ENCODE measurements at regions not wholly inside any gene's neighbourhood (a gene's known extent, or its start where the extent isn't known, plus 50 kb on each side); places are given as distances from the start of the nearest gene placed in this dataset.
"Not testable (repeated sequence)": the region's sequence is repeated elsewhere in the genome, so short reads cannot be mapped to it uniquely, and the experiment has no call there.

DNA sequence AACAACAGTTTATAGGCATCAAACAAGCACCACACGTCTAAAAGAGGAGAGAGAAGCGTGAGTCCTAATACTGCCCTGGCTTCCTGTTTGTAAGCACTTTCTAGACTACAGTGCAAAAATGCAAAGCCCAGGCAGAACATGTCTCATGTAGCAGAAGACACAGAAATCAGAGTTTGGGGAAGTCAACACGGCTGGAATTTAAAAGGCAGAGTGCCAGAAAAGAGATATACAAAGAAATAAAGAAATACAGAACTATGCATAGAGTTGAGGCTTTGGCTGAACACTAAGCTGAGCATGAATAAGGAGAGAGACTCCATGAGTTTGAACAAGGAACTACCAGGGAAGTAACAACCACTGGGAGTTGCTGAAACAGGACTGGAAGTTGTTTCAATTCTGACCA lies 566.6 kb upstream of the NR5A2 start:
- Mint-ChIP-seq H3K9me3 (ENCODE audit: low read depth) (peaks cover 4% of the 10 kb centered on the region), H3K27me3 (peaks cover 3% of the 10 kb centered on the region), H3K27ac (no peak overlapping the region), H3K4me3 (no peak overlapping the region), H3K4me1 (no peaks in the 10 kb centered on the region), H3K36me3 (ENCODE audit: low read depth) (peaks cover 2% of the 10 kb centered on the region)
- CTCF ChIA-PET, result interaction anchor here (0.6 kb wide), 2 partner anchors 329 to 1692 kb away, joined by 3 read pairs; no protein-coding TSS in a partner anchor
- POLR2A ChIA-PET, result no interaction called here
- no peak for DNase-seq
- intact Hi-C loops (cut with DNase I, micrococcal nuclease), result loop anchor here (10.0 kb wide), 2 partner anchors 346 to 686 kb away; no protein-coding TSS in a partner anchor
- ATAC-seq, result no peak

- no peak overlapping the region for H3K27ac Mint-ChIP-seq
- peaks cover 4% of the 10 kb centered on the region for H3K9me3 Mint-ChIP-seq (ENCODE audit: low read depth)
- H3K27me3 Mint-ChIP-seq, result peaks cover 3% of the 10 kb centered on the region
- ATAC-seq (peak; percentile 60), DNase-seq (peak; percentile 51)
- H3K4me1 Mint-ChIP-seq, result no peaks in the 10 kb centered on the region
- intact Hi-C loops (cut with DNase I, micrococcal nuclease), result loop anchor here (2.0 to 10.0 kb wide), 3 partner anchors 349 to 693 kb away; no protein-coding TSS in a partner anchor
- POLR2A ChIA-PET, result interaction anchor here (0.6 kb wide), 1 partner anchor 425 kb away, joined by 3 read pairs; no protein-coding TSS in a partner anchor
- no peak overlapping the region for H3K4me3 Mint-ChIP-seq
- CTCF ChIA-PET, result interaction anchor here (0.7 to 1.5 kb wide), 5 partner anchors 86 to 698 kb away, joined by 3 to 5 read pairs (median 3); no protein-coding TSS in a partner anchor
- peaks cover 2% of the 10 kb centered on the region for H3K36me3 Mint-ChIP-seq (ENCODE audit: low read depth)
Measured at GRCh38 chr1:199463521-199464127, 563.9 kb upstream of the NR5A2 start.

DNA sequence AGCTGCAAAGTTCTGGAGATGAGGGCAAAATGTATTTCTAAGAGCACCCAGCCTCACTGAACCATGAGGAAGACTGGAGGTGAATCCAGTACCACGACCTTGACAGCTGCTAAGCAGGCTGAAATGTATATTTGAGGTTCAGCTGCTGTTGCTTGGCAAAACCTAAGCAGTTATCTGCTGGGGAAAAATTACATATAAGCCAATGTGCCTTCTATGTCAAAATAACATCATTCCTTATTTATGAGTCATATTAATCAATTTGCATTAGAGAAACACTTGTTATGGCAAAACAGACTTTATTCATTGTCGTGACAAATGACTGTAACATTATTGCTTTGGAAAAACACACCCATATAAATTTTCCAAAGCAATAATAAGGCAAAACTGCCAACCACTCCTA lies 560.5 kb upstream of the NR5A2 start:
- Mint-ChIP-seq H3K27me3 (peaks cover 3% of the 10 kb centered on the region), H3K4me1 (no peaks in the 10 kb centered on the region), H3K36me3 (ENCODE audit: low read depth) (peaks cover 2% of the 10 kb centered on the region), H3K27ac (no peak overlapping the region), H3K9me3 (ENCODE audit: low read depth) (peaks cover 4% of the 10 kb centered on the region), H3K4me3 (no peak overlapping the region)
- ChIA-PET CTCF (no interaction called here), POLR2A (no interaction called here)
- ATAC-seq, result no peak
- no peak for DNase-seq
- intact Hi-C loops (cut with DNase I, micrococcal nuclease), result loop anchor here (10.0 kb wide), 2 partner anchors 352 to 692 kb away; no protein-coding TSS in a partner anchor

DNA sequence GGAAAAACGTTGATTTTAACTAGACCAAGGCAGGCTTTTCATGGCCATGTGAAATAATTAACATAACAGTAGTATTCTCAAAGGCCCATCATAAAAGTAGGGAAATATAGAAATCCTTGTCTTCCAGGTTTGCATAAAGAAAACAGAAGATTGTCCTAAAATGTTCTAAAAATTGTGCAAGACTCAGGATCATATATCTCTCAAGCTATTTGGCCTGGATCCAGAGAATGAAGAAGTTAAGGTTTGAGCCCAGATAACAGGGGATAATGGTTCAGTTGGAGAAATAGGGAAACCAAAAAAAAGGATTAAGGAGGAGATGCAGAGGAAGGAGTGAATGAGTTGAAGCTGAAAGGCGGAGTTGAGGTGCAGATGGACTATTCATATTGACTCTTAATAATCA lies 555.5 kb upstream of the NR5A2 start:
- POLR2A ChIA-PET, result interaction anchor here (0.5 kb wide), 1 partner anchor 487 kb away, joined by 4 read pairs; no protein-coding TSS in a partner anchor
- DNase-seq (no peak), ATAC-seq (no peak)
- H3K27ac Mint-ChIP-seq, result no peak overlapping the region
- CTCF ChIA-PET, result no interaction called here
- no peak overlapping the region for H3K4me3 Mint-ChIP-seq
- intact Hi-C loops (cut with DNase I, micrococcal nuclease), result no loop called here
- no peaks in the 10 kb centered on the region for H3K9me3 Mint-ChIP-seq (ENCODE audit: low read depth)
- peaks cover 2% of the 10 kb centered on the region for H3K27me3 Mint-ChIP-seq
- no peaks in the 10 kb centered on the region for H3K4me1 Mint-ChIP-seq
- H3K36me3 Mint-ChIP-seq (ENCODE audit: low read depth), result no peaks in the 10 kb centered on the region

DNA sequence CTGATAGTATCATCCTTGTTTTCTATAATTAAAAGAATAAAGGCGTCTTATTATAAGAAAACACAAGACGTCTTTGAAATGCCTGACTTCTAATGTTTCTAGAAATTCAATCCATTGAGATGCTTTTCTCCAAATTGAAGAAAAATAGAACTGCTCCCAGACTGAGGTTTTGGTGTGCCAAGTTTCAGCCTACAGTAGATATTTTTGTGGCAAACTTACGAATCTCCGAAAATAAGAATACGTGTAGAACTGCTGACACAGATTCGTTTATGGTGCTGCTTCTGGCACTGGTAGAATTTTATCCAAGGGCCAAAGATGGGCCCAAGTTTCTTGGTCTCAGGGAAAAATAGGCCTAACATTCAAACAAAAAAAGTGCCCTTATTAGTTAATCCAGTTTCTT lies 554.5 kb upstream of the NR5A2 start:
- no peak for ATAC-seq
- Mint-ChIP-seq H3K27me3 (peaks cover 2% of the 10 kb centered on the region), H3K4me3 (no peak overlapping the region), H3K4me1 (no peaks in the 10 kb centered on the region), H3K27ac (no peak overlapping the region), H3K9me3 (ENCODE audit: low read depth) (no peaks in the 10 kb centered on the region), H3K36me3 (ENCODE audit: low read depth) (no peaks in the 10 kb centered on the region)
- no peak for DNase-seq
- POLR2A ChIA-PET, result no interaction called here
- intact Hi-C loops (cut with DNase I, micrococcal nuclease), result no loop called here
- CTCF ChIA-PET, result no interaction called here

DNA sequence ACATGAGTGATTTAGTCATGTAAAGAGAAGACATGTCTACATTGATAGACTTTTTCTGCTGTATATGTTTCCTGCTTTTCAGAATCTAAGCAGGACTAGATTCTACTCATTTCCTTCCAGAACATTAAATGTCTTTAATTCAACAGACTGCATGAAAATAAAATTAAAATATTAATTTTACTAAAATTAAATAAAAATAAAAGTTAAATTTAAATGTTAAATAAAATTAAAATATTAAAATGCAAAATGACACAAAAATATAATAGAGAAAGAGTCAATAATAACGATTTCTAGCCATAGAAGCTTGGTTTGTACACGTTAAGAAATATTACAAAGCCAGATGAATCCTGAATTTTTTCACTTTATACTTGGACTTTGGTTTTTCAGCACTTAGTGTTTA lies 552.8 kb upstream of the NR5A2 start:
- CTCF ChIA-PET, result interaction anchor here (1.0 kb wide), 1 partner anchor 12 kb away, joined by 3 read pairs; no protein-coding TSS in a partner anchor
- POLR2A ChIA-PET, result no interaction called here
- Mint-ChIP-seq H3K9me3 (ENCODE audit: low read depth) (no peaks in the 10 kb centered on the region), H3K27me3 (peaks cover 2% of the 10 kb centered on the region), H3K27ac (no peak overlapping the region), H3K4me1 (no peaks in the 10 kb centered on the region), H3K36me3 (ENCODE audit: low read depth) (no peaks in the 10 kb centered on the region), H3K4me3 (no peak overlapping the region)
- ATAC-seq (no peak), DNase-seq (no peak)
- intact Hi-C loops (cut with DNase I, micrococcal nuclease), result no loop called here

GRCh38 chr1:199482426-199482825 lies 545.1 kb upstream of the NR5A2 start:
- Mint-ChIP-seq H3K27me3 (no peaks in the 10 kb centered on the region), H3K27ac (no peak overlapping the region), H3K4me1 (no peaks in the 10 kb centered on the region), H3K9me3 (ENCODE audit: low read depth) (no peaks in the 10 kb centered on the region), H3K4me3 (no peak overlapping the region), H3K36me3 (ENCODE audit: low read depth) (no peaks in the 10 kb centered on the region)
- DNase-seq (no peak), ATAC-seq (no peak)
- ChIA-PET CTCF (no interaction called here), POLR2A (no interaction called here)
- intact Hi-C loops (cut with DNase I, micrococcal nuclease), result no loop called here

DNA sequence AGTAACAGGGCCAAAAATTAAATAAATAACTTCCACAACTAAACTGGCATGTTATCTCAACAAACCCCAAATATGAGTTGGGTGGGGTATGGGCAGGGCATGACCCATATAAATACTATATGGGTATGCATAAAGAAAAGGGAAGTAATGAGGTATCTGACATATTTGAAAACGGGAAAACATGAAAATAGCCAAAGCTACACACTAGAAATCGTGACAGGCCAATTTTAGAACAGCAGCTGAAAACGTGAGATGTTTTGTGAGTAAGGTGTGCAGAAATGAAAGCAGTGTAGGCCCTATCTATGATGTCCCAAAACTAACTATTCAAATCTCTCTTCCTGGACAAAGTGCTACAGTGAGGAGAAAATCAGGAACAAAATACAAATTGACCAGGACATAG lies 537.9 kb upstream of the NR5A2 start:
- peaks cover 6% of the 10 kb centered on the region for H3K9me3 Mint-ChIP-seq (ENCODE audit: low read depth)
- H3K4me1 Mint-ChIP-seq, result no peaks in the 10 kb centered on the region
- H3K4me3 Mint-ChIP-seq, result no peak overlapping the region
- ChIA-PET POLR2A (no interaction called here), CTCF (no interaction called here)
- peaks cover 5% of the 10 kb centered on the region for H3K36me3 Mint-ChIP-seq (ENCODE audit: low read depth)
- no peak overlapping the region for H3K27ac Mint-ChIP-seq
- no peak for ATAC-seq
- intact Hi-C loops (cut with DNase I, micrococcal nuclease), result no loop called here
- no peaks in the 10 kb centered on the region for H3K27me3 Mint-ChIP-seq
- no peak for DNase-seq

DNA sequence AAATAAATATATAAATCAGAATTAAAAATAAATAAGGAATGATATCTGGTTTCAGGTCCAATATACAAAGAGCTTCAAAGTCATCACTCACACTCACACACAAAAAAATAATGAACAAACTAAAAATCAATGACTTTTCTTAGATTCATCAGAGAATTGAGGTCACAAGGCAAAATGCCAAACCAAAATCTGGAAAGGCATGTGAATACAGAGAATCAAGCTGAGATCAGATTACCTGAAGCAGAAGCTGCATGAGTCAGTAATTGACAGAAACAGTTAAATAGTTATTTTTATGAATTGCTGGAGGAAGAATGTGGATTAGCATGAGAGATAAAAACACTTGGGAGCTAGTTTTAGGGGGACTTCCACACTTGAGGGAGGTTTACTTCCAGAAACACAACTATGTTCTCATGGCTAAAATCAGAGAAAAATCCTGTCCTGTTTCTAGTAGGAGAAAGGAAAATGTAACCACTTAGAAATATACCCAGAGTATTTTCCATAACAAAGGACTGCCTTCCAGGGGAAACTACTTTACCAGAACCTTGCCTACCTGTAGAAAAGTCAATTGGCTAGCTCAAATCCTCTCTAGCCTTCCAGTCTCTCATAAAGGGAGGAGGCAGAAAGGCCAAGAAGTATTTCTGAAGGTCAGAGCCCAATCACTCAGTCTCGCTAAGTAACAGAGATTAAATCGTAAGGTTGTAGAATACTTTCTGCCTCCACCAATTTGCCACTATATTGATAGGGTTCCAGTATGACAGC lies 536.6 kb upstream of the NR5A2 start:
- ATAC-seq, result no peak
- Mint-ChIP-seq H3K27ac (no peak overlapping the region), H3K4me3 (no peak overlapping the region), H3K9me3 (ENCODE audit: low read depth) (peaks cover 10% of the 10 kb centered on the region), H3K4me1 (no peaks in the 10 kb centered on the region), H3K36me3 (ENCODE audit: low read depth) (peaks cover 7% of the 10 kb centered on the region), H3K27me3 (peaks cover 2% of the 10 kb centered on the region)
- POLR2A ChIA-PET, result no interaction called here
- DNase-seq, result no peak
- CTCF ChIA-PET, result no interaction called here
- intact Hi-C loops (cut with DNase I, micrococcal nuclease), result no loop called here

- Mint-ChIP-seq H3K27ac (no peak overlapping the region), H3K4me1 (no peaks in the 10 kb centered on the region), H3K27me3 (peaks cover 3% of the 10 kb centered on the region), H3K4me3 (no peak overlapping the region), H3K9me3 (ENCODE audit: low read depth) (peaks cover 12% of the 10 kb centered on the region), H3K36me3 (ENCODE audit: low read depth) (peaks cover 7% of the 10 kb centered on the region)
- CTCF ChIA-PET, result no interaction called here
- ATAC-seq (no peak), DNase-seq (no peak)
- POLR2A ChIA-PET, result no interaction called here
- intact Hi-C loops (cut with DNase I, micrococcal nuclease), result no loop called here
Measured at GRCh38 chr1:199495432-199495831, 532.1 kb upstream of the NR5A2 start.

- intact Hi-C loops (cut with DNase I, micrococcal nuclease); POLR2A ChIA-PET; H3K27ac Mint-ChIP-seq; DNase-seq; H3K9me3 Mint-ChIP-seq (ENCODE audit: low read depth); H3K27me3 Mint-ChIP-seq; H3K4me1 Mint-ChIP-seq; ATAC-seq; H3K4me3 Mint-ChIP-seq; CTCF ChIA-PET; H3K36me3 Mint-ChIP-seq (ENCODE audit: low read depth): not testable (repeated sequence)
Measured at GRCh38 chr1:199498802-199499201, 528.7 kb upstream of the NR5A2 start.

DNA sequence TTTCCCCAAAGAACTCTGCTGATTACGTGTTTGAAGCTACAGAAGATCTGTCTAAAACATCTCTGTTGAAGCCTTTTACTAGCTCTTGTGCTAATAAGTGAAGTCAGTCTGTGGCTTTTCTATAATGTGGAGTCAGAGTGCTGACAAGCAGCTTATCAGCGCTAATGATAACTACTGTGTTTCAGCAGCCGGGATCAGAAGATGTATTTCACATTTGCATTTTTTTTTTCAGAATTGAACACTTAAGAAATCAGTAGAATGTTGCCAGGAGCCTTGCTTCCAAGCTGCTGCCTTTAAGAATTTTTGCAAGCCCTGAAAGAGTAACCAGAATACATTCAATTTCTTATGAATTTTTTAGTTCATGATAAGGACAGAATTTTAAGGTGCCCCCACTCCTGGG lies 519.4 kb upstream of the NR5A2 start:
- no peak for DNase-seq
- POLR2A ChIA-PET, result no interaction called here
- intact Hi-C loops (cut with DNase I, micrococcal nuclease), result no loop called here
- Mint-ChIP-seq H3K4me3 (no peak overlapping the region), H3K27me3 (peaks cover 2% of the 10 kb centered on the region), H3K4me1 (no peaks in the 10 kb centered on the region), H3K9me3 (ENCODE audit: low read depth) (no peaks in the 10 kb centered on the region), H3K36me3 (ENCODE audit: low read depth) (no peaks in the 10 kb centered on the region), H3K27ac (no peak overlapping the region)
- CTCF ChIA-PET, result interaction anchor here (0.5 kb wide), 1 partner anchor 708 kb away, joined by 3 read pairs; no protein-coding TSS in a partner anchor
- no peak for ATAC-seq
